Astrocyte (in vitro differentiated cells and primary cell): ENCODE measurements at regions not wholly inside any gene's neighbourhood (a gene's known extent, or its start where the extent isn't known, plus 50 kb on each side); places are given as distances from the start of the nearest gene placed in this dataset.

Source experiments
- DNase-seq: peaks from one replicate; pipeline ENCODE4 v3.0.0-alpha.2; 2010; ENCODE audit warnings: low read depth
- FAIRE-seq: peaks from 2 replicates; lab custom pipeline; 2011; peaks lifted over from hg19 to GRCh38; lab: Jason Lieb, UNC
- H2AFZ ChIP-seq: 2 replicates; pipeline ENCODE4 v1.6.0; 2012; ENCODE audit warnings: low read depth, low read length, inconsistent platforms
- H3K27ac ChIP-seq: 2 replicates; pipeline ENCODE4 v1.5.1; 2011; ENCODE audit warnings: low read depth, low read length, inconsistent platforms
- H3K27me3 ChIP-seq: 2 replicates; pipeline ENCODE4 v1.6.0; 2011; ENCODE audit warnings: low read length, inconsistent platforms; ENCODE audit not compliant: insufficient read depth
- H3K36me3 ChIP-seq: 2 replicates; pipeline ENCODE4 v1.5.1; 2011; ENCODE audit warnings: low read length, inconsistent platforms; ENCODE audit not compliant: insufficient read depth
- H3K4me1 ChIP-seq: 2 replicates; pipeline ENCODE4 v1.5.1; 2011; ENCODE audit warnings: low read length, inconsistent platforms; ENCODE audit not compliant: insufficient read depth
- H3K4me2 ChIP-seq: 2 replicates; pipeline ENCODE4 v1.6.0; 2012; ENCODE audit warnings: low read length, inconsistent platforms
- H3K4me3 ChIP-seq: 2 replicates; pipeline ENCODE4 v1.5.1; 2011; ENCODE audit warnings: low read depth, mild to moderate bottlenecking, low read length, inconsistent platforms; ENCODE audit not compliant: insufficient read depth
- H3K79me2 ChIP-seq: 2 replicates; pipeline ENCODE4 v1.6.0; 2012; ENCODE audit warnings: mild to moderate bottlenecking, low read length, inconsistent platforms; ENCODE audit not compliant: insufficient read depth
- H3K9ac ChIP-seq: 2 replicates; pipeline ENCODE4 v1.6.0; 2012; ENCODE audit warnings: mild to moderate bottlenecking, low read length, inconsistent platforms
- H3K9me3 ChIP-seq: 2 replicates; pipeline ENCODE4 v1.5.1; 2012; ENCODE audit warnings: low read depth, mild to moderate bottlenecking, low read length, inconsistent platforms; ENCODE audit not compliant: insufficient read depth
- H4K20me1 ChIP-seq: 2 replicates; pipeline ENCODE4 v1.6.0; 2012; ENCODE audit warnings: low read length, inconsistent platforms; ENCODE audit not compliant: insufficient read depth
- H3K27ac Mint-ChIP-seq: one replicate; pipeline ENCODE4 v1.8.0; 2021; ENCODE audit warnings: mild to moderate bottlenecking, mixed read lengths; ENCODE audit not compliant: unreplicated experiment
- H3K27me3 Mint-ChIP-seq: one replicate; pipeline ENCODE4 v1.8.0; 2021; ENCODE audit warnings: low read depth, mixed read lengths; ENCODE audit not compliant: unreplicated experiment
- H3K36me3 Mint-ChIP-seq: one replicate; pipeline ENCODE4 v1.8.0; 2021; ENCODE audit warnings: low read depth, mixed read lengths; ENCODE audit not compliant: unreplicated experiment
- H3K4me1 Mint-ChIP-seq: one replicate; pipeline ENCODE4 v1.8.0; 2021; ENCODE audit warnings: low read depth, mixed read lengths; ENCODE audit not compliant: unreplicated experiment
- H3K4me3 Mint-ChIP-seq: one replicate; pipeline ENCODE4 v1.8.0; 2021; ENCODE audit warnings: mild to moderate bottlenecking, moderate library complexity, mixed read lengths; ENCODE audit not compliant: unreplicated experiment
- H3K9me3 Mint-ChIP-seq: one replicate; pipeline ENCODE4 v1.8.0; 2021; ENCODE audit warnings: mild to moderate bottlenecking, mixed read lengths; ENCODE audit not compliant: unreplicated experiment
- EZH2 ChIP-seq: IDR thresholded peaks from 2 replicates; pipeline ENCODE4 v1.6.1; 2012; ENCODE audit warnings: mild to moderate bottlenecking, low read length, inconsistent platforms; ENCODE audit not compliant: insufficient read depth
- TF ChIP-seq, protein P1 (sequence below): IDR thresholded peaks from 2 replicates; pipeline ENCODE4 v1.5.1; 2011; ENCODE audit warnings: low read depth, mild to moderate bottlenecking, inconsistent platforms, low read length, moderate library complexity; ENCODE audit not compliant: insufficient read depth

DNA sequence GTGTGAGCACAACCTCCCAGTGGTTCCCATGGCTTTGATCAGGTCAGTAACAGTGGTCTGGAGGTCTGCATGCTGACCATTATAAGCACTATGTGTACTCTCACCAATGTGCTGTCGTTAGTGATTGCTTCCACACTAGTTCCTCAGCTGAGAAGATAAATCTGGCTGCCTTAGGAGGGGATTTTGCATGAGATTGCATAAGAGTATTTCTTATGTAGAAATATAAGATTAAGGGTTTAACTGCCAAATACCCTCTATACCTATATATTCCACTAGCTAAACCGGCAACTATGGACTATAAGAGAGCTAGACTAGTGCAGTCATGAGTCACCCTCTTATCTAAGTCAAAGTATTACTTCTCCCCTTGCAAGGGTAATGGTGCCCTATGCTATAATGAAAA lies 580.2 kb downstream of the CDH11 start:
- Histone ChIP-seq H3K4me3 (no peak overlapping the region), H3K27me3 (no peaks in the 10 kb centered on the region), H3K36me3 (no peaks in the 10 kb centered on the region), H3K9ac (no peak overlapping the region), H3K4me1 (no peaks in the 10 kb centered on the region), H3K27ac (no peak overlapping the region), H3K9me3 (no peaks in the 10 kb centered on the region), H3K4me2 (no peak overlapping the region), H3K79me2 (no peaks in the 10 kb centered on the region), H2AFZ (no peak overlapping the region), H4K20me1 (no peaks in the 10 kb centered on the region)
- no peak overlapping the region for H3K4me3 Mint-ChIP-seq
- no peak overlapping the region for H3K27ac Mint-ChIP-seq
- peaks cover 2% of the 10 kb centered on the region for H3K9me3 Mint-ChIP-seq
- H3K27me3 Mint-ChIP-seq = no peaks in the 10 kb centered on the region
- peaks cover 7% of the 10 kb centered on the region for H3K4me1 Mint-ChIP-seq
- H3K36me3 Mint-ChIP-seq = no peaks in the 10 kb centered on the region
- no peak for FAIRE-seq
- DNase-seq = no peak
- TF ChIP-seq, protein P1, sequence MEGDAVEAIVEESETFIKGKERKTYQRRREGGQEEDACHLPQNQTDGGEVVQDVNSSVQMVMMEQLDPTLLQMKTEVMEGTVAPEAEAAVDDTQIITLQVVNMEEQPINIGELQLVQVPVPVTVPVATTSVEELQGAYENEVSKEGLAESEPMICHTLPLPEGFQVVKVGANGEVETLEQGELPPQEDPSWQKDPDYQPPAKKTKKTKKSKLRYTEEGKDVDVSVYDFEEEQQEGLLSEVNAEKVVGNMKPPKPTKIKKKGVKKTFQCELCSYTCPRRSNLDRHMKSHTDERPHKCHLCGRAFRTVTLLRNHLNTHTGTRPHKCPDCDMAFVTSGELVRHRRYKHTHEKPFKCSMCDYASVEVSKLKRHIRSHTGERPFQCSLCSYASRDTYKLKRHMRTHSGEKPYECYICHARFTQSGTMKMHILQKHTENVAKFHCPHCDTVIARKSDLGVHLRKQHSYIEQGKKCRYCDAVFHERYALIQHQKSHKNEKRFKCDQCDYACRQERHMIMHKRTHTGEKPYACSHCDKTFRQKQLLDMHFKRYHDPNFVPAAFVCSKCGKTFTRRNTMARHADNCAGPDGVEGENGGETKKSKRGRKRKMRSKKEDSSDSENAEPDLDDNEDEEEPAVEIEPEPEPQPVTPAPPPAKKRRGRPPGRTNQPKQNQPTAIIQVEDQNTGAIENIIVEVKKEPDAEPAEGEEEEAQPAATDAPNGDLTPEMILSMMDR = no peak
- no peak for TF ChIP-seq EZH2

DNA sequence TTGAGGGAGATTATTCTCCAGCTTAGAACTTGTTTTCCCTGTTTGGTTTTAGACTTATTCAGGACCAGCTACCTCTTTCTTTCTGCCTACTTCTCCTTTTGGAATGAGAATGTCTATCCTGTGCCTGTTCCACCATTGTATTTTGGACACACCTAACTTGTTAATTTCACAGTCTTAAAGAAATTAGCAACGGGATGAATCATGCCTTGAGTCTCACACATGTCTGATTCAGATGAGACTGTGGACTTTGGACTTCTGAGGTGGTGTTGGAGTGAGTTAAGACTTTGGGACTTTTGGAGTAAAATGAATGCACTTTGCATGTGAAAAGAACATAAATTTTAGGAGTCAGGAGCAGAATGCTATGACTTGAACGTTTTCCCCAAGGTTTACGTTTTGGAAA lies 581.4 kb downstream of the CDH11 start:
- no peaks in the 10 kb centered on the region for H3K27me3 Mint-ChIP-seq
- no peak overlapping the region for H3K27ac Mint-ChIP-seq
- H3K4me3 Mint-ChIP-seq = no peak overlapping the region
- no peak for FAIRE-seq
- no peaks in the 10 kb centered on the region for H3K27me3 ChIP-seq
- no peaks in the 10 kb centered on the region for H4K20me1 ChIP-seq
- TF ChIP-seq EZH2 = no peak
- TF ChIP-seq, protein P1 = no peak
- H3K4me3 ChIP-seq = no peak overlapping the region
- no peaks in the 10 kb centered on the region for H3K4me1 Mint-ChIP-seq
- no peaks in the 10 kb centered on the region for H3K4me1 ChIP-seq
- H3K4me2 ChIP-seq = no peak overlapping the region
- H3K9me3 Mint-ChIP-seq = peaks cover 2% of the 10 kb centered on the region
- no peak overlapping the region for H3K27ac ChIP-seq
- H2AFZ ChIP-seq = no peak overlapping the region
- H3K9me3 ChIP-seq = no peaks in the 10 kb centered on the region
- no peaks in the 10 kb centered on the region for H3K36me3 Mint-ChIP-seq
- H3K36me3 ChIP-seq = no peaks in the 10 kb centered on the region
- no peaks in the 10 kb centered on the region for H3K79me2 ChIP-seq
- DNase-seq = no peak
- no peak overlapping the region for H3K9ac ChIP-seq

DNA sequence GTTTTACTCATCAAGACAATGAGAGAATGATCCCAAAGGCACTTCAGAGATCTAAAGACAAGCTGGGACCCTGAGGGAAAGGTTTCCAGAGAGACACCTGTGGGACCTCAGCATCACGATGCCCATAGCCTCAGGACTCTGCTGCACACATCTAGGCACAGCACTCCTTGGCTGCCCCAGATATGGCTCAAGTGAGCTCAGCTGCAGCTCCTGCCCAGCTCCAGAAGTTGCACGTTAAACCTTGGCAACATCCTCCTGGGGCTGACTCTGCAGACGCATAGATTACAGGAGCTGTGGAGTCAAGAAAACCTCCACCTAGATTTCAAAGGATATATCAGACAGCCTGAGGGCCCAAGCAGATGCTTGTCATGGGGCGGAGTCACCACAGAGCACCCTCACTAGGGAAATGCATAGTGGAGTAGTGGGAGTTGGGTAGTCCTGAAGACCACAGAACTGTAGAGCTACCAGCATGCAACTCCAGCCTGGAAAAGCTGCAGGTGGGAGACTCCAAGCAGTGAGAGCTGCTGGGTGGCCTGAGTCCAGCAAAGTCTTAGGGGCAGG lies 582.0 kb downstream of the CDH11 start:
- no peaks in the 10 kb centered on the region for H3K4me1 Mint-ChIP-seq
- no peak for TF ChIP-seq EZH2
- TF ChIP-seq, protein P1 = no peak
- H3K36me3 Mint-ChIP-seq = no peaks in the 10 kb centered on the region
- no peak overlapping the region for H3K4me3 ChIP-seq
- H3K9me3 Mint-ChIP-seq = peaks cover 2% of the 10 kb centered on the region
- no peak overlapping the region for H3K4me2 ChIP-seq
- no peaks in the 10 kb centered on the region for H3K4me1 ChIP-seq
- no peak overlapping the region for H2AFZ ChIP-seq
- H3K9ac ChIP-seq = no peak overlapping the region
- no peaks in the 10 kb centered on the region for H3K36me3 ChIP-seq
- no peaks in the 10 kb centered on the region for H3K27me3 Mint-ChIP-seq
- DNase-seq = no peak
- no peaks in the 10 kb centered on the region for H3K79me2 ChIP-seq
- H3K27ac ChIP-seq = no peak overlapping the region
- no peaks in the 10 kb centered on the region for H4K20me1 ChIP-seq
- no peak overlapping the region for H3K4me3 Mint-ChIP-seq
- H3K27ac Mint-ChIP-seq = no peak overlapping the region
- no peaks in the 10 kb centered on the region for H3K27me3 ChIP-seq
- FAIRE-seq = no peak
- no peaks in the 10 kb centered on the region for H3K9me3 ChIP-seq
